Upper lobe of left lung (tissue), 4 donors: ENCODE measurements at regions not wholly inside any gene's neighbourhood (a gene's known extent, or its start where the extent isn't known, plus 50 kb on each side); places are given as distances from the start of the nearest gene placed in this dataset.

Source experiments
- CTCF ChIP-seq, 6 experiments: fragments of 450-650 bp in 4 of 6; fragments of 200-600 bp in 2 of 6; sonication (generic) in 2 of 6; IDR thresholded peaks; one replicate each; pipeline ENCODE4 v1.5.1; 2016 to 2019; ENCODE audit warnings: antibody characterized with exemption in 6 of 6
- POLR2AphosphoS5 ChIP-seq, 2 donors: sonication (generic); formaldehyde crosslinking; IDR thresholded peaks; one replicate each; pipeline ENCODE4 v1.5.1; 2017; ENCODE audit warnings: antibody characterized with exemption in 2 of 2

- TF ChIP-seq CTCF (IDR thresholded peaks at IDR 0.05) (no peak), POLR2AphosphoS5 (IDR thresholded peaks at IDR 0.05) (no peak)
Measured at GRCh38 chr22:49667236-49667635, 160.4 kb downstream of the BRD1 start.
